ENCODE measurements at regions not wholly inside any gene's neighbourhood (a gene's known extent, or its start where the extent isn't known, plus 50 kb on each side); places are given as distances from the start of the nearest gene placed in this dataset.
A peak's percentile ranks its signal among the peaks of the same experiment; 100 is the strongest.

GRCh38 chr9:107735821-107736220 lies 246.3 kb upstream of the KLF4 start:
- no peak overlapping the region for H3K4me3 ChIP-seq
- H3K4me1 ChIP-seq (ENCODE audit: insufficient read depth), result peaks cover 42% of the 10 kb centered on the region
- no peak overlapping the region for H3K27ac ChIP-seq
- no peaks in the 10 kb centered on the region for H3K36me3 ChIP-seq
- 83 to 95% (median 93%) methylated on average over 1 of the region's 1 CpG for WGBS, 3 donors
- intact Hi-C loops (cut with DNase I), result loop anchor here in 3 of 4 donors (2.0 to 10.0 kb wide), 4 partner anchors 97 to 319 kb away; partner anchors contain the start of gene KLF4 (in 3 of the 3)
- no peak for DNase-seq
- TF ChIP-seq CTCF (IDR thresholded peaks at IDR 0.05), result no peak
- TF ChIP-seq POLR2A (IDR thresholded peaks at IDR 0.05), result no peak
- TF ChIP-seq EP300 (IDR thresholded peaks at IDR 0.05), result no peak
- H3K27me3 ChIP-seq, result no peaks in the 10 kb centered on the region
- H3K9me3 ChIP-seq, result no peaks in the 10 kb centered on the region

GRCh38 chr9:107734256-107735013 lies 244.9 kb upstream of the KLF4 start:
- Histone ChIP-seq H3K4me1 (ENCODE audit: insufficient read depth) (peaks cover 36% of the 10 kb centered on the region), H3K4me3 (no peak overlapping the region), H3K9me3 (no peaks in the 10 kb centered on the region), H3K27me3 (no peaks in the 10 kb centered on the region), H3K27ac (peak overlapping the region in 1 of 2 donors; percentile 60), H3K36me3 (no peaks in the 10 kb centered on the region)
- TF ChIP-seq EP300 (IDR thresholded peaks at IDR 0.05) (no peak), POLR2A (IDR thresholded peaks at IDR 0.05) (no peak), CTCF (IDR thresholded peaks at IDR 0.05) (no peak)
- peak; percentile 57 to 77 (median 68) for DNase-seq
- 36 to 41% (median 41%) methylated on average over 9 of the region's 9 CpGs for WGBS, 3 donors
- intact Hi-C loops (cut with DNase I), result loop anchor here in 3 of 4 donors (2.0 to 10.0 kb wide), 4 partner anchors 96 to 320 kb away; partner anchors contain the start of gene KLF4 (in 3 of the 3)

- H3K4me1 ChIP-seq (ENCODE audit: insufficient read depth), result peaks cover 29% of the 10 kb centered on the region
- intact Hi-C loops (cut with DNase I), result loop anchor here in 1 of 4 donors (10.0 kb wide), 2 partner anchors 99 to 321 kb away; no protein-coding TSS in a partner anchor
- DNase-seq, result peak; percentile 53 to 73 (median 66)
Observed at GRCh38 chr9:107733523-107733894, 243.9 kb upstream of the KLF4 start.

GRCh38 chr9:107732781-107733522 lies 243.4 kb upstream of the KLF4 start:
- peak overlapping the region; percentile 23 for H3K4me3 ChIP-seq
- peak overlapping the region; percentile 63 to 87 for H3K27ac ChIP-seq

More at GRCh38 chr9:107733523-107733894, 243.9 kb upstream of the KLF4 start:
- H3K27me3 ChIP-seq, result no peaks in the 10 kb centered on the region
- no peaks in the 10 kb centered on the region for H3K36me3 ChIP-seq
- WGBS, 3 donors, result 4 to 21% (median 10%) methylated on average over 5 of the region's 5 CpGs
- no peaks in the 10 kb centered on the region for H3K9me3 ChIP-seq
- peak; percentile 51 for TF ChIP-seq EP300 (IDR thresholded peaks at IDR 0.05)
- TF ChIP-seq POLR2A (IDR thresholded peaks at IDR 0.05), result no peak
- H3K27ac ChIP-seq, result peak overlapping the region; percentile 63 to 87
- peak overlapping the region; percentile 23 for H3K4me3 ChIP-seq

More at GRCh38 chr9:107732781-107733522, 243.4 kb upstream of the KLF4 start:
- peak; percentile 41 to 64 (median 52) for DNase-seq
- intact Hi-C loops (cut with DNase I), result loop anchor here in 1 of 4 donors (10.0 kb wide), 2 partner anchors 98 to 322 kb away; no protein-coding TSS in a partner anchor
- 3 to 5% (median 4%) methylated on average over 8 of the region's 8 CpGs for WGBS, 3 donors
- Histone ChIP-seq H3K36me3 (no peaks in the 10 kb centered on the region), H3K9me3 (no peaks in the 10 kb centered on the region), H3K27me3 (no peaks in the 10 kb centered on the region), H3K4me1 (ENCODE audit: insufficient read depth) (peaks cover 25% of the 10 kb centered on the region)
- no peak for TF ChIP-seq POLR2A (IDR thresholded peaks at IDR 0.05)
- no peak for TF ChIP-seq CTCF (IDR thresholded peaks at IDR 0.05)
- TF ChIP-seq EP300 (IDR thresholded peaks at IDR 0.05), result no peak
